NCI-H82 treated with DMSO at 0.1 percent for 48 hours (cell line): ENCODE measurements at regions not wholly inside any gene's neighbourhood (a gene's known extent, or its start where the extent isn't known, plus 50 kb on each side); places are given as distances from the start of the nearest gene placed in this dataset.
"Not testable (repeated sequence)": the region's sequence is repeated elsewhere in the genome, so short reads cannot be mapped to it uniquely, and the experiment has no call there.

Source experiments
- DNase-seq: peaks from one replicate; lab custom pipeline; 2025; ENCODE audit not compliant: unreplicated experiment; lab: John Stamatoyannopoulos, UW

DNA sequence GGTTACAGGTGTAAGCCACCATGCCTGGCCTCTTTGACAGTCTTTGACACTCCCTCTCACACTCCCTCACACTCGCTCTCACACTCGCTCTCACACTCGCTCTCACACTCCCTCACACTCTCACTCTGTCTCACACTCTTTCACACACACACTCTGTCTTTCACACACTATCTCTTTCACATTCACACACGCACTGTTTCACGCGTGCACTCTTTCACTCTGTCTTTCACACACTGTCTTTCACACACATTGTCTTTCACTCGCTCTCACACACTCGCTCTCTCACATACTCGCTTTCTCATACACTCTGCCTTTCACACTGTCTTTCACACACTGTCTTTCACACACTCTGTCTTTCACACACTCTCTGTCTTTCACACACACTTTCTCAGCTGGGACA lies 167.1 kb upstream of the CXCL13 start:
- DNase-seq, result no peak

DNA sequence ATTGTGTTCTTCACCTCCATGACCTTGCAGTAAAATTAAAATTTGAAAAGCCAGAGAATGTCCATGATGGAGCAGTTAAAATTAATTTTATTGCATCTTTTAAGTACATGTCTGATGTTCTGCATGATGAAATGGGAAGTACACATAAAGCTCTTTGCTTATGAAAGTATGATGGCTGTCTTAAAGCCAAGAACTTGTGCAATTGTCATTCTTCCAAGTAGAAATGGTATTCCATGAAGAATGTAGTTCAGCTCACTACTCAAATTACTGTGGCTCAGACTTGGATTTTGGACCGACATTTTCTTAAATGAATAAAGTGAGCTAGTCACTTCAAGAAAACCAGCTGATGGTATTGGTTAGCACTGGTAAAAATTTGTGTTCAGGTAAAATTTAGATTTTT lies 161.7 kb upstream of the CXCL13 start:
- no peak for DNase-seq

DNA sequence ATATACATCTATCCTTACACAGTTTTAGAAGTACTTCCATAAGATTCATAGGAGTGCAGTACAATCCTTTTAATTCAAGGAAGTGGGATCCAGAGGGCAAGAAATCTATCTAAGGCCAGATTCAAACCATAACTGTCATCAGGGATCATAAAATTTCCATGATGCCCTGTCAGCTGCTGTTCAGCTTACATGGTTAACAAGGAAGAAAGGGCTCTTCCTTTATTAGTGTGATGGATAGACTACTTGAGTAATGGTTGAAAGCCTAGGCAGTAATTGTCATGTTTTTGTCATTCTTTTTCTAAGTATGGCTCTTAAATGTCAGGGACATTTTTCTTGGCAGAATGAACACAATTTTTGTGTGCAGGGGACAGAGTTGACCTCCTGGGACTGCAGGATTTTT lies 159.8 kb upstream of the CXCL13 start:
- DNase-seq, result no peak

DNA sequence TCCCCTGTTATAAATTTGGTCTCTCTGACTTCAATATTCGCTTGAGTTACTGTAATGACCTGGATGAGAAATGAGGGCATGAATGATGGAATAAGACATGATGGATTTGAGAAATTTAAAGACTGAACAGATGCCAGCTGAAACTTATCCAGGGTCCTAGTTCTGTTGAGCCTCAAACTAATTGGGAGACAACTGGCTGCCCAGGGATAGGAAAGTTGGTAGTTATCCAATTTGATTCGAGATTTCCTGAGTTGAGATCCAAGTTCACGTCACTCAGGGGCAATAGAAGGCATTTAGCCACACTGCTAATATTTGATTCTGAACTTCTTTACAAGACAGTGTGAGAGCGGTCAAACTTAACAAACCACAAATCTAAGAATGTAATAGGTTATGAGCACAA lies 159.0 kb upstream of the CXCL13 start:
- DNase-seq, result no peak

DNA sequence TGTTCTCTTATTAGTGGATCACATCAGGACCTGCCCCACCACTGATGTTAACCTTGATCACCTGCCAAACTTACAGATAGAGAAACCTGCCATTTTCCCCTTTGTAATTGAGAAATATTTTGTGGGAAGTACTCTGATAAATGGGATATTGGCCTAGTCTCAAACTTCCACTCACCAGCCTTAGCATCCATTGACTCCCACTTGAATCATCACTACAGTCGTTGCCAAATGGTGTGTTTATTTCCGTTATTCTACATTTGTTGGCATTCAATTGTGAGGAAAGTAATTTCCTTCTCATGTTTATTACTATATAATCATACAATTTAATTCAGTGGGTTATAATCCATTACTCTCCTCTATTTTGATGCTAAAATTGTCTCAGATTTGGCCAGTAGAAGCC lies 156.4 kb upstream of the CXCL13 start:
- DNase-seq, result no peak

DNA sequence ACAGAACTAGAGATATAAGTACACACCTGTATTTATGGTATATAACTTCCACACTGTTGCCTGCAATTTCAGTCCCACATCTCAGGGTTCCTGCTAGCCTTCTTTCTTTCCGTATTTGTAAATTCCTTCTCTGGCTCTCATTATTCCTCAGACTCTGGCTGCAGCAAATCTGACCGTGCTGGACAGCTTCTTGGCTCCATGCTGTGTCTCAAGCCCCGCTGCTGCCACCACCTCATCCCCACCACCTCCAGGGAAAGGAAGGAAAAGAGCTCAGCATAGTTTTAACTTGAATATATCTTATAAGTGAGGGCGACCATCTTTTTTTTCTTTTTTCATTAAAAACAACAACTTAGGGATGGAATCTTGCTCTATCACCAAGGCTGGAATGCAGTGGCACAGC lies 155.6 kb upstream of the CXCL13 start:
- no peak for DNase-seq

DNA sequence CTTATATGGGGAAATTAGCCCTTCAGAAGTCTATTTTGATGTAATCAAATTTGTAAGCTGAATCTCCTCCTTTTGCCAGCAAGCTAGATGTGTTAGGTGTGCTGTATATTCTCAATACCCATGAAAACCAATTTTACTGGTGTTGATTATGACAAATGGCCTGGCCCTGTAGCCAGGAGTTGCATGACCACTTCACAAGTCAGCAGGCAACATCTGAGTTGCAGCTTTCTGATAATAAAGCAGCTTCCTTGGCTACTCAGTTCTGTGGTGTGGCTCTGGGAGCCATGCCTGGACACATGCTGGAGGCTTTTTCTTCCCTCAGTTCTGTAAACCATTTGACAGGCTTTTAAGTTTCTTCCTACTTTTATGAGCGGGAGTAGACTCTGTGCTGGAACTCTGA lies 154.1 kb upstream of the CXCL13 start:
- no peak for DNase-seq

DNA sequence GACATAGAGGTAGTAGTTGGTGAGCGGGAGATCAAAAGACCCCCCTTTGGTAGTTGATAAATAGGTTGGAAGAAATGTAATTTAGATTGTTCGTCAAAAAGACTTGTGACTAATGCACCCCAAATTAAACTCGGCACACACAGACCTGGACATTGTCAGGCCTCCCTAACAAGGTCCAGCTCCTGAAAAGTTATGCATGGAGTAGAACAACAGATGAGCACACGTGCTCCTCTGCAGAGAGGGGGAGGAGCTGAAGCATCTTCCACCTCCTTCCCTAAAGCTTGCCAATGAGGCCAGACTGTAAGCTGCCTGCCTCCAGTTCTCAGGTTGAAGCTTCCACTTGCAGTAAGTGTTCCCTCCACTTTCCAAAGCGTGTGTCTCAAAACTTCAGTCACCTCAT lies 153.5 kb upstream of the CXCL13 start:
- not testable (repeated sequence) for DNase-seq

DNA sequence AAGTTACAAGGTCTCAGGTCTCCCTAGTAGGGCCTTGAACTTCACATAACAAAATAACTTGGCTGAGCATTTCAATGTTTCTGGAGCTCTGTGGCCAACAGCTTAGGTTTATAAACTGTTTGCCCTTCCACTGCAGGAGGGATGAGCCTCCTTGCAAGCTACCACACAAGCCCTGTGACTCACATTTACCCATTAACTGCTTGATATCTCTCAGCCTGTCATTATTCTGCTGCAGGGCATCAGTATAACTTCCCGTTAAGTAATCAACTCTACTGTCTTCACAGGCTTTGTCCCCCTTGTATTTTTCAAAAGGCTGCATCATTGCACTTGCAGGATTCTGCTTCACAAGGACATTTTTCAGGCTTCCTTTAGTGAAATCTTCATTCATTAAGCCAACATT lies 151.7 kb upstream of the CXCL13 start:
- DNase-seq, result no peak

DNA sequence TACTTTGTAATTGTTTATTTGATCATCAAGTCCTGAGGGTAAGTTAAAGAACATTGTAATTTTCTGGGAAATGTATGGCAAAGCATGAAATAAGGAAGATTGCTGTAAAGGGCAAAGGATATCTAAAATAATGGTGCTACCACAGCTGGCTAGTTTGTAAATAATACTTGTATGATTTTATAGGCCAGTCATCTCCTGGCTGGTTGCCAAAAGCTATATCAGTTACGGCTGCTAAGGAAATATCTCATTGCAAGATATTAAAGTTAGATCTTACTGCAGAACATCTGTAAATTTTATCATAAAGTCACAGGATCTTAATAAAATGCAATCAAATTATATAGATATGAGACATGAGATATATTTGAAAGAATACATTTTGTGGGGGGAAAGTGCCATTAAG lies 150.8 kb upstream of the CXCL13 start:
- no peak for DNase-seq

DNA sequence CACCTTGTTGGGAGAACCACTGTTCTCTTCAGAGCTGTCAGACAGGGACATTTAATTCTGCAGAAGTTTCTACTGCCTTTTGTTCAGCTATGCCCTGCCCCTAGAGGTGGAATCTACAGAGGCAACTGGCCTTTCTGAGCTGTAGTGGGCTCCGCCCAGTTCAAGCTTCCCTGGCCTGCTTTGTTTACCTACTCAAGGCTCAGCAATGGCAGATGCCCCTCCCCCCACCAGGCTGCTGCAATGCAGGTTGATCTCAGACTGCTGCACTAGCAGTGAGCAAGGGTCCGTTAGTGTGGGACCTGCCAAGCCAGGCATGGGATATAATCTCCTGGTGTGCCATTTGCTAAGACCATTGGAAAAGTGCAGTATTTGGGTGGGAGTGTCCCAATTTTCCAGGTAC lies 141.5 kb upstream of the CXCL13 start:
- not testable (repeated sequence) for DNase-seq

DNA sequence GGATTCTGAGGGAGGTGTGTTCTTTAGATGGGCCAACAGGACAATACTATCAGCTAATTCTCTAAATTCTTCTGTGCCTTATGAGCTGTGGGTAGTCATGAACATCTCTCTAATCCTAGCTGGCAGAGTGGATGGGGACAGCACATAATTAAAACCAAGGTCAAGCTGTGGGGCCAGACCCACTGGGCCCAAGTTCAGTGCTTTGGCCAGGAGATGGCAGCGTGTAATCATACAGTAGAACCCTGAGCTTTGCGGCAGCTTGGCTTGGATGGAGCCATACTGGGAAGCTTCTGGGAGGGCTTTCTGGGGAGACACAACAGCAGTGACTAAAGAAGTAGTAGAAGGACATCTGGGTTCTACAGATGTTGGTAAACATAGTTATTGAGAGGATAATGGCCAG lies 140.3 kb upstream of the CXCL13 start:
- no peak for DNase-seq

DNA sequence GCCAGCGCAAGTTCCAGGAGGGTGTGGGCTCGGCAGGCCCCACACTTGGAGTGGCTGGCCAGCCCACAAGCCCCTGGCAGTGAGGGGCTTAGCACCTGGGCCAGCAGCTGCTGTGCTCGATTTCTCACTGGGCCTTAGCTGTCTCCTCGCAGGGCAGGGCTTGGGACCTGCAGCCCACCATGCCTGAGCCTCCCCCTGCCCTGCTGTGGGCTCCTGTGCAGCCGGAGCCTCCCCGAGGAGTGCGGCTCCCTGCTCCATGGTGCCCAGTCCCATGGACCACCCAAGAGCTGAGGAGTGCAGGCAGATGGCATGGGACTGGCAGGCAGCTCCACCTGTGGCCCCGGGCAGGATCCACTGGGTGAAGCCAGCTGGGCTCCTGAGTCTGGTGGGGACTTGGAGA lies 139.2 kb upstream of the CXCL13 start:
- no peak for DNase-seq

DNA sequence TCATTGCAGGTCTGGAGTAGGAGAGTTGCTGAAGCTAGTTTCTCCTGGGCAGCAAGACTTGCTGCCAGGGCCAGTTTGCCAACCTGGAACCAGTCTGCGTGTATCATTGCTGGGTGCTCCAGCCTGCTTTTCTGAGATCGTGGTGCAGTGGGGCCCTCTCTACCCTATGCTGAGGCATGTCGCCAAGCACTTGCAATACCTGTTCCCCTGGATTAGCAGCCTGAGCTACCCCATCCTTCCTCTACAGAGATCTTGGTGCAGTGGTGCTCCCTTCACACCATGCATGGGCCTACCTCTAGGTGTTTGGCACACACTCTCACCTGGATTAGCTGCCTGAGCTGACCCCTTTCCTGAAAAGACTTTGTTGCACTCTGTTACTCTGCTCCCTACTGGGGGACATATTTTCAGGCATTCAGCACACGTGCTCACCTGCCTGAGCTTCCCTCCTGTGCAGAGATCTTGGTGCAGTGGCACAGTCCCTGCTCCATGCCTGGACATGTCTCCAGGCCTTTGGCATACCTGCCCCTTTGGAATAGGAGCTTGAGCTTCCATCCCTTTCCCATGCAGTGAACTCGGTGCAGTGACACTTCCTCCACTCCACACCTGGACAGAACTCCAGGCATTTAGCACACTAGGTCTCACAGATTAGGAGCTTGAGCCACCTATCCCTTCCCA lies 133.7 kb upstream of the CXCL13 start:
- DNase-seq, result no peak

DNA sequence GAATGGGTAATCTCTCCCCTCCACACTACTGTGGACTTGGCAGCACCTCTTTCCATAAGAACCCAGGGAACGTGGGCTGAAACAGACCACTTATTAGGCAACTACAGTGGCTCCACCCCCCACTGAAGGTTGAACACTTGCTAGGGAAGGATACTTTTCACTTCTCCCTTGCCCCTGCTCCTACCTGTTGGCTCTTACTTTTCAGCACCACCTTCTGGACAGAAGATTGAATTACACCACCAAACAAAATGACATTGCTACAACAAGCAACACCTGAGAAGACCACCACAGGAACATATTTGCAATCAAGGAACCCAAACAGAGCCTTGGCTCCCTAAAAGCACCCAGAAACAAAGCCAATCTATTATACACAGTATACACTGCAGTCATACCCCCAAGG lies 132.1 kb upstream of the CXCL13 start:
- no peak for DNase-seq

DNA sequence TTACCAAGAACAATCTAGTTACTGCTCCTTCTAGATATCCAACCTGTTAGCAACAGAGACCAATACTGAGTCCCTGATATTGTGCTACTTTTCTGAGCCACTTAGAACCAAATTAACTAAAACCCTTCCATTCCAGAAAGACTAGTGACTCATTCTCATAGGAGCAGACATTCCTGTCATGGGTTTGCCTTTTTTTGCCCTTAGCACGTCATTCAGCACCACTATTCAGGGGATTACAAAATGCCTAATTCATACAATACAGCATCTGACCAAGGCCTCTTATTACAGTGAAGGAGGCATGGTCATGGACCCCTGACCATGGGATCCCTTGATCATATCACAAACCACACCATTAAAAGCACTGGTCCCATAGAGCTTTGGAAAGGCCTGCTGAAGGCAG lies 123.8 kb upstream of the CXCL13 start:
- DNase-seq, result no peak

DNA sequence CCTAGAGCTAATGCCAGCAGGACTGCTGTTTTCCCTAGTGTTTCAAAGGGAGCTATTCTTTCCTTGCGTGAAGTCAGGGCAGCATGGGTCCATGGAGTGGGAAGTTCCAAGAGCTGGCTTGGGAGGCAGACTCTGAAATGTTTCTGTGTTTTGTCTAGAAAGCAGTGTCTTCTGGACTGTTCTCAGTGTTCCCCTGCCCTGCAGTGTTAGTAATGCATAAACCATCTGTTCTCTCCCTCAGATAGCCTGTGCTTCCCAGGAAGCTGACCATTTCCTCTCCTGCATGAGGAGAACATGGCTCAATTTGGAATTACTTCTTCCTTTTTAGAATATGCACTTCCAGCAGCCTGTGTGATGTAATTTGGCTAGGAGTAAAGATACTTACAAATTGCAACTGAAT lies 116.7 kb upstream of the CXCL13 start:
- no peak for DNase-seq

DNA sequence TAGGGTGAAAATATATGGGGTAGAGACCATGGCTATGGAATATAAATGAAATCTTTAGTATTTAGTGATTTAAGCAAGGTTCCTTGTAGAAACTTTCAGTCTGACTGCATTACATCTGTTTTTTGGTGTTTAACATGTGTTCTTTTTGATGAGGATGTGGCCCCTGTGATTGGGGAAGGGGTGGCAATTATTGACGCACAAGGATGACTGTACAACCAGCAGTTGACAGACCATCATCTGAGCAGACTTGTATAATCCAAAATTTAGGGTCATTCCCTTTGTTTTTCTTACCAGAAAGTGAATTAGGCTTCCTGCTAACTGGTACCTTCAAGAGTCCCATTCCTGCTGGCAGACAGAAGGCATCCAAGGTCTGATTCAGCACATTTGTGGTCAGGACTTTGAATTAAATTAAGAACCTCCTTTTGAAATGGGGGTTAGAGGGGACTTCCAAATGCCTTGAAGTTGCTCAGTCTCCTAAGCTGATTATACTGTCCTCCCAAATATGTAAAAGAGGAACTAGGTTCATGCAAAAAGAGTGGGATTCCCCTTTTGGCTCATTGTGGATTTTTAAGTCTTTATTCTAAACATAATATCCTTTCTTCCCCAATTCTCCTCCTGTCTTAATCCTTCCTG lies 112.4 kb upstream of the CXCL13 start:
- no peak for DNase-seq

DNA sequence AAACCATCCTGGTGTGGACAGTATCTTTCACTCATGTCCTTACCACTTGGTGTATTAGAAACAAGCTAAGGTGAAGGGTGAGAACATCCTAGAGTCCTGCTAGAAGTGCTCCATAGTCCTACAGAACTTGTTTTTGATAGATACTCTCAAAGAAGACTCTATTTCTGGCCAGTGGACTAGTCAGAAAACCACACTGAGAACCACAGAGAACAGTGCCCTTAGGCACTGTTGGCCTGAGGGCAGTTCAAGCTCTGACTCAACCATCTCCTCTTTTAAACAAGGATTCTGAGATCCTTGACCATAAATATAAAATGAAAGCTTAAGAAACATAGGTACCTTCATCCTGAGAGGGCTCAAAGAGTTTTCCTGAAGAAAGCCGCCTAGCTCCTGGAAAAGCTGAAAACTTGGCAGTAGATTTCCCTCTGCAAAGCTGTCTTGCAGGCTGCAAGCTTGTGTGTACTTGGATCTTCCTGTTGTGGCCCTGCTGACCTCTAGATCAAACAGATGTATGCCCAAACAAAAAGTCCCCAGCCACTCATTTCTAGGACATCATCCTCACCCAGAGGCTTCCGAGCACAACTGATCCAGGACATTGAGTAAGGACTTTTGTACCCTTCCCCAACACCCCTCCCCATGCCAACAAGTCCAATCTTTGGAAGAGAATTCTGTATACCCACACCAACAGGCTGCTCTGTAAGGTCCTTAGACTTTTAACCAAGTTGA lies 111.6 kb upstream of the CXCL13 start:
- DNase-seq, result no peak

DNA sequence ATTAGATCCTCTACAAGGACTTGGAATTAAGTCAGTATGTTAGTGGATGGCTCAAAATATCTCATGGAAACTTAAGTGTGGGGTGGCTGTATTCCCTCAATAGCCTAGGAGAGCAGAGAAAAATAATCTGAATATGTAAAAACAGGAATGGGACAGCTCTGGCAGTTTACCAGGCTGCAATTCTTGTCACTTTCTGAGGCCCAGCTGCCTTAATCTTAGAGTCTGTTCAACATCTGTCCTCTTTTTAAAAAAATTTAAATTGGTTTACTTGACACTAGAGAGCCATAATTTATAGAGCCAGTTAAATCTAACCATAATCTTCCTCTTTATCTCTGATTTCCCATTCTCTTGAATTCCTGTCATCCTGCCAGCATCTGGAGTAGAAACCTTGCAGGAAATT lies 109.2 kb upstream of the CXCL13 start:
- no peak for DNase-seq

DNA sequence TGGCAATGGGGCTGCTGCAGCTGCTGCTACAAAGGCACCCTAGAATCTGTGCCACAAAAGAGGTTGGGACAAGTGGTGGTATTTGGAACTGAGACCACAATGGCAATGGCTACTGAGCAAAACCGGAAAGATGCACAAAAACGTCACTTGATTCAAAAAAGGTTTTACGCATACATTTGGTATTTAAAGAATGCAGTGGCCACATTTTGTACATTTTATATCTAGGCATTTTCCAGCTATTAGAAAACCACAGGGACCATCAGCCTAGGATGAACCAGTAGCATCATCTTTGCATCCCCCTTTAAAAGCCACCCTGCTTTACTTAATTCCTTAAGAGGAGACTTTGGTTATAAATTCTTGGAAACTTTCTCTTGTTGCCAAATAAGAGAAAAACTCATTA lies 104.8 kb upstream of the CXCL13 start:
- DNase-seq, result no peak

DNA sequence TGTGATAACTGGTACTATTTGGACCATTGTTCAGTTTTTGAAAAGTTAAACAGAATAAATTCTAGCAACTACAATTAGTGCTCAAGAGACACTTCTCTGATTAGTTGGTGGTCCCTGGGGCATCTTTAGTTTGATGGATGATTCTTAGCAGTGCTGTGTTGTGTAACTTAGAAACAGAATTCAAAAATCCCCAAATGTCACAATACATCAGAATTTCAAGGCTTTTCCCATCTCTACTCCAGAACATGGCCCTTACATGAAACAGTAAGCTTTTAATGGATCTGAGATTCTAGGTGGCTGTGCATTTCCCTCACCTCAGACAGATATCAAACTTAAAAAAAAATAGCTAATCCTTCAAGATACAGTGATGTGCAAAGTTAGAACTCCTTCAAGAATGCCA lies 104.4 kb upstream of the CXCL13 start:
- no peak for DNase-seq

DNA sequence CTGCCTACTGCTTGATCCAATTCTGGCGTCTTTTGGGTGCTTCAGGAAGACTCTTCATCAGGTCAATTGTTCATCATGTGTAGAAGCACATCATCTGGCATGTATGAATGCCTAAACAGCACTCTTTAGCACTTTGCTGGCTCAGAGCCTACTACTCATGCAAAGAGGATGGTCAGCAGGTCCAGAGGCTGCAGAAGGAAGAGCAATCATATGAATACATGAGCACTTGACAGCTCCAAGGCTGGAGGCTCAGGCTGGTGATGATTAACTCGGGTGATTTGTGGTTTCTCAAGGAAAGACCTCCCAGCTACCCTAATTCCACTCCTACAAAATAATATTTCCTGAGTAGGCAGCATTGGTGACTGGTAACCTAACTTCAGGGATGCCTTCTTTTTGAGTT lies 103.8 kb upstream of the CXCL13 start:
- DNase-seq, result no peak
